ENCODE measurements at regions not wholly inside any gene's neighbourhood (a gene's known extent, or its start where the extent isn't known, plus 50 kb on each side); places are given as distances from the start of the nearest gene placed in this dataset.

DNA sequence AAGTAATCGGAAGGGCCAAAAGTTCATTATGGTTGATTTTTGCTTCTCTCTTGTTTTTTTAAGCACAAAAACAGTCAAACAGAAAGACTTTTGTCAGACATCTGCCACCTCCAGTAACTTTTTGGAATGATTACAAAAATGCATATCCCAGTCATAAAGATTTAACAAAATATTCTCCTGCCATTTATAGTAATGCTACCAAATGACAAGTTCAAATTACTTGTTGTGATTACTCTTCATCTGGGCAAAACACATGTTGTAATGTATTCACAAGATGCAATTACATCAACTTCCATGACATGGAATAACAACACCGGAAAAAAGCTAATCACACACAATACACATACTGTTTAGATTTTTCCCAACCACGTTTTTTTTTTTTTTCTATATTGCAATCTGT is 1017.5 kb upstream of the TENM4 start:
- no peak overlapping the region for H3K4ac ChIP-seq (ENCODE audit: low read depth, low read length)
- H3K23ac ChIP-seq (ENCODE audit: low read depth, low read length), result no peak overlapping the region
- no peak overlapping the region for H3K14ac ChIP-seq (replicated peaks; ENCODE audit: low read depth, low read length)
- no peaks in the 10 kb centered on the region for H3K36me3 ChIP-seq (ENCODE audit: control insufficient read depth, insufficient read depth, low read length)
- no peak overlapping the region for H4K5ac ChIP-seq (ENCODE audit: low read depth, low read length)
- H4K20me1 ChIP-seq (ENCODE audit: insufficient read depth, low read length), result no peaks in the 10 kb centered on the region
- H4K91ac ChIP-seq (ENCODE audit: insufficient read depth, low read depth, low read length), result no peak overlapping the region
- no peak overlapping the region for H2BK5ac ChIP-seq (ENCODE audit: low read depth, low read length, poor library complexity, severe bottlenecking)
- H3K9me3 ChIP-seq (ENCODE audit: control insufficient read depth, insufficient read depth, low read length), result 0 out of 2 replicates have a peak, but pooled peaks cover 2% of the 10 kb centered on the region
- ATAC-seq (ENCODE audit: low read depth) (no peak), DNase-seq (no peak)
- no peak overlapping the region for H3K27ac ChIP-seq (ENCODE audit: insufficient read depth, low read length)
- no peaks in the 10 kb centered on the region for H3K4me1 ChIP-seq (ENCODE audit: control insufficient read depth, insufficient read depth, low read length)
- no peak overlapping the region for H2AK5ac ChIP-seq (ENCODE audit: low read depth, low read length)
- H2AFZ ChIP-seq (replicated peaks; ENCODE audit: low read length, poor library complexity), result no peak overlapping the region
- no peak overlapping the region for H2BK20ac ChIP-seq (ENCODE audit: low read depth, low read length)
- WGBS, 2 experiments (ENCODE audit: extremely low coverage in 2 of 2, insufficient read length in 1 of 2), result no CpG with 5 or more reads among the region's 3 CpGs
- H3K56ac ChIP-seq (ENCODE audit: extremely low read depth, insufficient read depth, low read length), result no peak overlapping the region
- ChIA-PET POLR2A (ENCODE audit: unreplicated experiment) (no interaction called here), CTCF (no interaction called here)
- in situ Hi-C loops (cut with MboI; ENCODE audit: low sequenced_read_pairs) (no loop called here), intact Hi-C loops (cut with micrococcal nuclease) (no loop called here), dilution Hi-C loops (cut with HindIII; ENCODE audit: low sequenced_read_pairs, unreplicated experiment) (no loop called here)
- H3K27me3 ChIP-seq (ENCODE audit: control insufficient read depth, insufficient read depth, low read length), result no peaks in the 10 kb centered on the region
- no peak overlapping the region for H4K8ac ChIP-seq (ENCODE audit: low read depth in 2 of 2, low read length in 2 of 2)
- H2AK9ac ChIP-seq (replicated peaks; ENCODE audit: low read depth, low read length, poor library complexity), result no peak overlapping the region
- no peaks in the 10 kb centered on the region for H3K9me1 ChIP-seq (ENCODE audit: insufficient read depth, low read length)
- no peak overlapping the region for H2BK15ac ChIP-seq (ENCODE audit: low read depth, low read length)
- no peak overlapping the region for H3K18ac ChIP-seq (ENCODE audit: low read depth, low read length)
- H3K4me2 ChIP-seq (ENCODE audit: low read depth, low read length), result no peak overlapping the region
- no TSS peak for BruUV-seq (replicated peaks)
- no peak for TF ChIP-seq MXI1 (IDR thresholded peaks at IDR 0.05; ENCODE audit: borderline replicate concordance, low read depth, low read length)
- TF ChIP-seq RCOR1 (IDR thresholded peaks at IDR 0.05; ENCODE audit: insufficient replicate concordance, low read length), result no peak
- H3K9ac ChIP-seq (ENCODE audit: low read depth, low read length), result no peak overlapping the region
- H2BK120ac ChIP-seq (ENCODE audit: low read depth, low read length), result no peak overlapping the region
- H3K4me3 ChIP-seq (ENCODE audit: insufficient read depth, low read depth, low read length), result no peak overlapping the region
- no peaks in the 10 kb centered on the region for H3K79me1 ChIP-seq (ENCODE audit: low read depth in 1 of 2, low read length in 2 of 2)
